ENCODE measurements at regions not wholly inside any gene's neighbourhood (a gene's known extent, or its start where the extent isn't known, plus 50 kb on each side); places are given as distances from the start of the nearest gene placed in this dataset.

GRCh38 chr3:168959731-168960130, 703.8 kb downstream of the MECOM start (continued):
- TF ChIP-seq, protein P1, sequence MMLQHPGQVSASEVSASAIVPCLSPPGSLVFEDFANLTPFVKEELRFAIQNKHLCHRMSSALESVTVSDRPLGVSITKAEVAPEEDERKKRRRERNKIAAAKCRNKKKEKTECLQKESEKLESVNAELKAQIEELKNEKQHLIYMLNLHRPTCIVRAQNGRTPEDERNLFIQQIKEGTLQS (IDR thresholded peaks at IDR 0.05): no peak
- TF ChIP-seq POLR2A (IDR thresholded peaks at IDR 0.05; ENCODE audit: borderline replicate concordance, extremely low read depth, insufficient read depth, insufficient read length) (no peak), MAX (IDR thresholded peaks at IDR 0.05) (no peak), ZBTB33 (IDR thresholded peaks at IDR 0.05; ENCODE audit: extremely low read depth, insufficient replicate concordance, low read length) (no peak), RAD21 (IDR thresholded peaks at IDR 0.05; ENCODE audit: low read depth) (no peak)

GRCh38 chr3:168958466-168958865, 705.0 kb downstream of the MECOM start:
- Histone ChIP-seq H3K27me3 (ENCODE audit: insufficient read depth, low read length) (no peaks in the 10 kb centered on the region), H3K4me1 (ENCODE audit: control insufficient read depth in 1 of 2, insufficient read depth in 2 of 2, low read length in 2 of 2) (no peaks in the 10 kb centered on the region), H3K4me3 (replicated peaks in 1 of 2; ENCODE audit: low read depth in 1 of 2, low read length in 2 of 2) (no peak overlapping the region), H3K9me3 (ENCODE audit: control insufficient read depth in 1 of 2, insufficient read depth in 1 of 2, low read depth in 1 of 2, low read length in 2 of 2) (no peaks in the 10 kb centered on the region), H3K36me3 (ENCODE audit: control insufficient read depth in 1 of 2, insufficient read depth in 2 of 2, low read length in 2 of 2) (no peaks in the 10 kb centered on the region), H3K9ac (ENCODE audit: low read length) (no peak overlapping the region), H3K27ac (ENCODE audit: low read depth, low read length) (no peak overlapping the region), H3K4me2 (ENCODE audit: low read length) (no peak overlapping the region), H2AFZ (ENCODE audit: low read depth, low read length, poor library complexity, severe bottlenecking) (no peak overlapping the region), H3K9me2 (ENCODE audit: insufficient read depth) (no peaks in the 10 kb centered on the region), H3K79me2 (ENCODE audit: insufficient read depth, low read length) (no peaks in the 10 kb centered on the region), H4K20me1 (ENCODE audit: insufficient read depth) (no peaks in the 10 kb centered on the region)
- DNase-seq (ENCODE audit: low read depth, low spot score): no peak
- intact Hi-C loops (cut with micrococcal nuclease): no loop called here
- no peak for TF ChIP-seq EZH2phosphoT487 (IDR thresholded peaks at IDR 0.05; ENCODE audit: borderline replicate concordance)
- TF ChIP-seq YY1 (IDR thresholded peaks at IDR 0.05; ENCODE audit: extremely low read depth, insufficient replicate concordance, low read depth, low read length): no peak
- no peak for TF ChIP-seq SRF (IDR thresholded peaks at IDR 0.05; ENCODE audit: low read depth)
- TF ChIP-seq CTCF (IDR thresholded peaks at IDR 0.05 in 2 of 3, conservative IDR thresholded peaks at IDR 0.05 in 1 of 3; ENCODE audit: borderline replicate concordance in 1 of 3, insufficient read depth in 1 of 3, low read depth in 2 of 3, low read length in 2 of 3): no peak
- TF ChIP-seq JUND (IDR thresholded peaks at IDR 0.05): no peak
- no peak for TF ChIP-seq ZFX (IDR thresholded peaks at IDR 0.05)
- TF ChIP-seq, protein P1 (IDR thresholded peaks at IDR 0.05): no peak
- ChIA-PET RAD21 (ENCODE audit: low non-redundant PET in 1 of 2, low total read pairs in 2 of 2, uncharacterized antibody in 2 of 2, unreplicated experiment in 2 of 2) (no interaction called here), POLR2A (no interaction called here), CTCF (no interaction called here)
- no peak for ATAC-seq
- no TSS peak for BruUV-seq (replicated peaks)
